ENCODE measurements at regions not wholly inside any gene's neighbourhood (a gene's known extent, or its start where the extent isn't known, plus 50 kb on each side); places are given as distances from the start of the nearest gene placed in this dataset.
A peak's percentile ranks its signal among the peaks of the same experiment; 100 is the strongest.
"Not testable (repeated sequence)": the region's sequence is repeated elsewhere in the genome, so short reads cannot be mapped to it uniquely, and the experiment has no call there.

DNA sequence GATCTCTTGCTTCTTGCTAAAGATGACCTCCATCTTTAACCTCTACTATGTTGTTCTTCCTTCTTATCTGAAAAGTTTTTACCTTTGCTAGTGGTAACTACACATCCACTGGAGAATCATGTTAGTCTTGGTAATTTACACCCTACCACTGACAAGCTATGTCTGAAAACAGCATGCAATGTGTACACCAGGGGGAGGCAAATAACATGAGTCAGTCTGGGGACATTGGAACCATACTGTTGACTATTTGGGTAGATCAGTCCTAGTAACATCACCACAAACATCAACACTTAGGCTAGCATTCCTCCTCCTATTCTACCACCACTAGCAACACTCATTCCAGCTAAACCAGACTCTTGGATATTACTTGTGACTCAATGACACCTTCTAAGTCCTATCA, 549.0 kb downstream of the KCNT2 start:
- no peak overlapping the region for H3K27ac ChIP-seq (ENCODE audit: insufficient read depth, low read length, poor library complexity, severe bottlenecking)
- no peaks in the 10 kb centered on the region for H3K27me3 Mint-ChIP-seq
- H3K4me1 Mint-ChIP-seq, result no peaks in the 10 kb centered on the region
- H3K27ac Mint-ChIP-seq, result no peak overlapping the region
- H3K4me3 Mint-ChIP-seq, result no peak overlapping the region
- H3K27me3 ChIP-seq (ENCODE audit: control insufficient read depth, insufficient read depth, low read length), result no peaks in the 10 kb centered on the region
- peaks cover 0 to 3% of the 10 kb centered on the region in 2 experiments for H3K9me3 ChIP-seq (ENCODE audit: control insufficient read depth in 2 of 2, low read length in 2 of 2)
- DNase-seq, result no peak
- no peaks in the 10 kb centered on the region for H3K36me3 ChIP-seq (ENCODE audit: control insufficient read depth, insufficient read depth, low read length)
- no peaks in the 10 kb centered on the region for H3K36me3 Mint-ChIP-seq
- H3K4me1 ChIP-seq (ENCODE audit: control insufficient read depth, insufficient read depth, low read length, poor library complexity, severe bottlenecking), result no peaks in the 10 kb centered on the region
- no peak for ATAC-seq (ENCODE audit: low read depth in 2 of 2)
- H3K4me3 ChIP-seq (ENCODE audit: low read depth, low read length), result no peak overlapping the region
- H3K9me3 Mint-ChIP-seq, result peaks cover 0 to 13% (median 6%) of the 10 kb centered on the region in 7 donors

DNA sequence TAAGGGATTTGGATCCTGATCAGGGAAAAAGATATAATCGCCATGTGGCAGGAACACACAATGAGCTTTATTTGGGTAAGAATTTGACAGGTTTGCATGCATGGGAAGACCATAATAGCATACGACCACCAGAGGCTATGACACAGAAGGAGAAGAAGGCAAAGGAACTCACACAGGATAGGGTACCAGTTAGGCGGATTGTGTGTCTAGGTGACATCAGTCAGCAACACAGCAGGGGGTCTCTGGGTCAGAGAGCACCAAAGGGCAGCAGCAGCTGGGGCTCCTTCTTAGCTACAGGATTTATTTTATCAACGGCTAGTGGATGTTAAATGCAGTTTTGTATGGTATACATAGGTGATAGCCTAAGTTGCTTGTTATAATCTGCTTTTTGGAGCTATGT, 551.3 kb downstream of the KCNT2 start:
- Mint-ChIP-seq H3K9me3 (peaks cover 0 to 13% (median 5%) of the 10 kb centered on the region in 7 donors), H3K36me3 (no peaks in the 10 kb centered on the region), H3K27me3 (no peaks in the 10 kb centered on the region), H3K4me3 (no peak overlapping the region), H3K27ac (no peak overlapping the region), H3K4me1 (no peaks in the 10 kb centered on the region)
- Histone ChIP-seq H3K27me3 (ENCODE audit: control insufficient read depth, insufficient read depth, low read length) (no peaks in the 10 kb centered on the region), H3K4me3 (ENCODE audit: low read depth, low read length) (no peak overlapping the region), H3K9me3 (ENCODE audit: control insufficient read depth in 2 of 2, low read length in 2 of 2) (peaks cover 0 to 3% of the 10 kb centered on the region in 2 experiments), H3K36me3 (ENCODE audit: control insufficient read depth, insufficient read depth, low read length) (no peaks in the 10 kb centered on the region), H3K27ac (ENCODE audit: insufficient read depth, low read length, poor library complexity, severe bottlenecking) (no peak overlapping the region), H3K4me1 (ENCODE audit: control insufficient read depth, insufficient read depth, low read length, poor library complexity, severe bottlenecking) (no peaks in the 10 kb centered on the region)
- DNase-seq (no peak), ATAC-seq (ENCODE audit: low read depth in 2 of 2) (no peak)

DNA sequence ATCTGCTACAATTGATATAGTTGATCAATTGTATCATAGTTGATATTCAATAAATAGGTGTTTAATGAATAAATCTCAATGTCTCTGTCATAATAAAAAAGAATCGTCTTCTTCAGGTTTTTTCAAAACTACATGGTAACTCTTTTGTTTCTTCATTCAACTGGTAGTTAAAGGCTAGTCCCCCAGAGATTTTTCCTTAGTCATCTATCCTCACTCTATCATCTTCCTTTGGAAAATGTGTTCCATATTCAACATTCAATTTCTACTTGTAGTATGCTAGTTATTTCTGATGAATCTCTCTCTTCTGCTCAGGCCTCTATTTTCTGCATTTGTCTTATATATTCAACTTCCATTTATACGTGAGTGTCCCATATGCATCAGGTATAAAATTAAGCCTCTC, 558.8 kb downstream of the KCNT2 start:
- ATAC-seq (ENCODE audit: low read depth in 2 of 2) (no peak), DNase-seq (no peak)
- H3K9me3 Mint-ChIP-seq, result peaks cover 0 to 10% (median 0%) of the 10 kb centered on the region in 7 donors
- no peaks in the 10 kb centered on the region for H3K4me1 ChIP-seq (ENCODE audit: control insufficient read depth, insufficient read depth, low read length, poor library complexity, severe bottlenecking)
- H3K27me3 Mint-ChIP-seq, result no peaks in the 10 kb centered on the region
- no peak overlapping the region for H3K27ac Mint-ChIP-seq
- H3K4me1 Mint-ChIP-seq, result no peaks in the 10 kb centered on the region
- H3K36me3 ChIP-seq (ENCODE audit: control insufficient read depth, insufficient read depth, low read length), result no peaks in the 10 kb centered on the region
- no peak overlapping the region for H3K4me3 Mint-ChIP-seq
- no peaks in the 10 kb centered on the region for H3K9me3 ChIP-seq (ENCODE audit: control insufficient read depth in 2 of 2, low read length in 2 of 2)
- H3K27ac ChIP-seq (ENCODE audit: insufficient read depth, low read length, poor library complexity, severe bottlenecking), result no peak overlapping the region
- no peaks in the 10 kb centered on the region for H3K36me3 Mint-ChIP-seq
- no peak overlapping the region for H3K4me3 ChIP-seq (ENCODE audit: low read depth, low read length)
- no peaks in the 10 kb centered on the region for H3K27me3 ChIP-seq (ENCODE audit: control insufficient read depth, insufficient read depth, low read length)

DNA sequence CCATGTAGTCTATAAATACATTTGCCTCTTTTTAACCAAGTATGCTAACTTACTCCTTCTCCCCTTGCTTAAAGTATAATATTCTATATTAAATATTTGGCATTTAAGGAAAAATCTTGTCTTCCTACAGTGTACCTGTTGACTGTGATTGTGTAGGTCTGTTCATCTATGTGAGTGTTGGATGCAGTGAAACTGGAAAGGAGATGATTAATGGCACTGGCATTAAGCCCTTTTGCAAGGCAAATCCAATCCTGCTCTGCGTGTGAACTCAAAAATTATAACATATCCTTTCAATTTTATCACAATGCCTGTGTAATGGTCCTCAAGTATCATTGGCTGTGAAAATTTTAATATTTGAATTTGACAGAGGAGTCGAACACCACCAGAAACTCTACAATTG, 565.0 kb downstream of the KCNT2 start:
- Histone ChIP-seq H3K4me3 (ENCODE audit: low read depth, low read length) (no peak overlapping the region), H3K36me3 (ENCODE audit: control insufficient read depth, insufficient read depth, low read length) (no peaks in the 10 kb centered on the region), H3K27me3 (ENCODE audit: control insufficient read depth, insufficient read depth, low read length) (no peaks in the 10 kb centered on the region), H3K27ac (ENCODE audit: insufficient read depth, low read length, poor library complexity, severe bottlenecking) (no peak overlapping the region), H3K9me3 (ENCODE audit: control insufficient read depth in 2 of 2, low read length in 2 of 2) (peaks cover 0 to 2% of the 10 kb centered on the region in 2 experiments), H3K4me1 (ENCODE audit: control insufficient read depth, insufficient read depth, low read length, poor library complexity, severe bottlenecking) (no peaks in the 10 kb centered on the region)
- DNase-seq, result no peak
- no peaks in the 10 kb centered on the region for H3K27me3 Mint-ChIP-seq
- ATAC-seq (ENCODE audit: low read depth in 2 of 2), result no peak
- no peaks in the 10 kb centered on the region for H3K4me1 Mint-ChIP-seq
- H3K36me3 Mint-ChIP-seq, result no peaks in the 10 kb centered on the region
- H3K27ac Mint-ChIP-seq, result no peak overlapping the region
- no peak overlapping the region for H3K4me3 Mint-ChIP-seq
- peaks cover 1 to 23% (median 6%) of the 10 kb centered on the region in 7 donors for H3K9me3 Mint-ChIP-seq

DNA sequence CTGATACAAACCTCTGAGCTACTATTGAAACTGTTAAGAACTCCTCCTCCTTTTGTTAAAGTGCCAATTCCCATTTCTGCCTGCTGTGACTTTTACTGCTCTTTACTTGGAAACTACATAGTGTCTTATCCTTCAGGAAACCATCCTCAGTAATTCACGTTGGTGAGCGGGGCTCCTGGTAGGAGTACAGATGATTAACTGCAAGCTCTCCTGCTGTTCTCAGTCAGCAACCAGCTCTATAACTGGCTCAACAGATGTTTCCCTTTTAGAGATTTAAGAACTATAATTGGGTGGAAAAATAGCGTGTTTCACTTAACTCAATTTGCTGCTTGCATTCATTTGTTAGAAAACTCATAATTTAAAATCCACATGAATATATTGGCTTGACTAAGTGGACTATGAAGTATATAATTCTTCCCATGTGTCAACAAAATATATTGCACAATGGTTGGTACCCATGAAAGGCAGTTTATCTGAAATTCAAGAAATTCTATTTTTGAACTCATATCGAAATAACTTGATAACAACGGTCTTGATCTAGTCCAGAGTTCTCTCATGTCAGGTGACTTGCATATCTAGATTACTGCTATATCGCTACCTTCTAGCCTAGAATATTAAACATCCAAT, 574.0 kb downstream of the KCNT2 start:
- no peak overlapping the region for H3K4me3 Mint-ChIP-seq
- Histone ChIP-seq H3K4me1 (ENCODE audit: control insufficient read depth, insufficient read depth, low read length, poor library complexity, severe bottlenecking) (no peaks in the 10 kb centered on the region), H3K27ac (ENCODE audit: insufficient read depth, low read length, poor library complexity, severe bottlenecking) (no peak overlapping the region), H3K9me3 (ENCODE audit: control insufficient read depth in 2 of 2, low read length in 2 of 2) (no peaks in the 10 kb centered on the region), H3K36me3 (ENCODE audit: control insufficient read depth, insufficient read depth, low read length) (no peaks in the 10 kb centered on the region), H3K4me3 (ENCODE audit: low read depth, low read length) (no peak overlapping the region), H3K27me3 (ENCODE audit: control insufficient read depth, insufficient read depth, low read length) (no peaks in the 10 kb centered on the region)
- H3K4me1 Mint-ChIP-seq, result no peaks in the 10 kb centered on the region
- H3K27ac Mint-ChIP-seq, result no peak overlapping the region
- DNase-seq (no peak), ATAC-seq (ENCODE audit: low read depth in 2 of 2) (no peak)
- H3K9me3 Mint-ChIP-seq, result peaks cover 0 to 9% (median 6%) of the 10 kb centered on the region in 7 donors
- no peaks in the 10 kb centered on the region for H3K36me3 Mint-ChIP-seq
- no peaks in the 10 kb centered on the region for H3K27me3 Mint-ChIP-seq

DNA sequence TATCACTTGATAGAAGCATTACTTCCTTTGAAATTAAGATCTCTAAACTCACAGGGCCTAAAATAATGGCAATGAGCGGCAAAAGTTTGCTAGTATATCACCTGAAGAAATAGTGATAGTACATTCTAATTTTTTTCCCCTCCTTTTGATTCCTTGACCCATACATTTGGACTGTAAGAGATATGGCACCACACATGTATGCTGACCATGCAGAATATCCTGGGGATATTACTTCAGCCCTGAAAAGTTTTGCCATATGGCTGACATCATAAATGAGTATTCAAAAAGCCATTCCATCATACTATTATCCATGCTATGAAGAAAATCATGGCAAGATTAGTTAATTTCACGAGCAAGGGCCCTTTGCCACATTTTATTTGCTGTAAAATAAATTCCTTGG, 576.9 kb downstream of the KCNT2 start:
- not testable (repeated sequence) for H3K4me3 ChIP-seq (ENCODE audit: low read depth, low read length); H3K27ac Mint-ChIP-seq; H3K9me3 ChIP-seq (ENCODE audit: control insufficient read depth in 2 of 2, low read length in 2 of 2); H3K4me3 Mint-ChIP-seq; H3K36me3 Mint-ChIP-seq; ATAC-seq (ENCODE audit: low read depth in 2 of 2); H3K36me3 ChIP-seq (ENCODE audit: control insufficient read depth, insufficient read depth, low read length); H3K9me3 Mint-ChIP-seq; H3K27me3 Mint-ChIP-seq; H3K27ac ChIP-seq (ENCODE audit: insufficient read depth, low read length, poor library complexity, severe bottlenecking); H3K4me1 Mint-ChIP-seq; H3K27me3 ChIP-seq (ENCODE audit: control insufficient read depth, insufficient read depth, low read length); DNase-seq; H3K4me1 ChIP-seq (ENCODE audit: control insufficient read depth, insufficient read depth, low read length, poor library complexity, severe bottlenecking)

DNA sequence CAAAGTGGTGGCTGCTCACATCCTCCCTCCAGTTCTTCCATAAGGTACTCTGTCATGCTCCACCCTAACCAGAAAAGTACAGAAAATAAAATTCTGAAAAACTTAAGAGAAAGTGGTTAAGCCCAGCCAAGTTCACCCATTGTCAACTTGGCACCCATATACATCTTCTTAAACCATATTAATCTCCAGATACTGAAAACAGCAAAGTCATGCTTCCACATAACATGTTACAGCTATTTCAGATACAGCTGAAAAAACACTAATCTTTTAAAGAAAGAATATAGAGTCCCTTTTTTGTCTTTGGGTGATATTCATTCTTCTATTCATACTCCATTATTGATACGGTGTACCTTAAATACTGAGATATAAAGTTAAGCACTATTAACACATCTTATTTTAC, 577.8 kb downstream of the KCNT2 start:
- Histone ChIP-seq H3K4me3 (ENCODE audit: low read depth, low read length) (no peak overlapping the region), H3K9me3 (ENCODE audit: control insufficient read depth in 2 of 2, low read length in 2 of 2) (no peaks in the 10 kb centered on the region), H3K36me3 (ENCODE audit: control insufficient read depth, insufficient read depth, low read length) (no peaks in the 10 kb centered on the region), H3K4me1 (ENCODE audit: control insufficient read depth, insufficient read depth, low read length, poor library complexity, severe bottlenecking) (no peaks in the 10 kb centered on the region), H3K27ac (ENCODE audit: insufficient read depth, low read length, poor library complexity, severe bottlenecking) (no peak overlapping the region), H3K27me3 (ENCODE audit: control insufficient read depth, insufficient read depth, low read length) (no peaks in the 10 kb centered on the region)
- no peak overlapping the region for H3K4me3 Mint-ChIP-seq
- H3K36me3 Mint-ChIP-seq, result no peaks in the 10 kb centered on the region
- no peaks in the 10 kb centered on the region for H3K27me3 Mint-ChIP-seq
- no peaks in the 10 kb centered on the region for H3K4me1 Mint-ChIP-seq
- no peak for ATAC-seq (ENCODE audit: low read depth in 2 of 2)
- no peak for DNase-seq
- peaks cover 0 to 4% (median 0%) of the 10 kb centered on the region in 7 donors for H3K9me3 Mint-ChIP-seq
- no peak overlapping the region for H3K27ac Mint-ChIP-seq

DNA sequence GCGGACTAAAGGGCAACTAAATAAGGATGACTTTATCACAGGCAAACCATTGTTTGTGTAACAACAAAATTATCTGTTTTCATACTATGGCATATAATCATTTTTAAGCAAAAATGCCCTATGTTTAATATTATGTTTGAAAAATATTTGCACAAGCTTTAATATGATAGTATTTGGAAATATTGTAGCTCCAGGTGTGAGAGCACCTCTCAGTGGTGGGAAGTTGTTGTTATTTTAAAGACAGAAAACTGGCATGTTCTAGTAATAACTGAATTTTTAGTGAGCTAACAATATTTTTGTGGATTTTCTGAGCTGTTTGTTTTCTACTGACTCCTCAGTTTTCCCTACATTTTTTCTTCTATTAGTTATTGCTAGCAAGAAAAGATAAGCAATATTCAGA, 578.8 kb downstream of the KCNT2 start:
- Histone ChIP-seq H3K9me3 (ENCODE audit: control insufficient read depth in 2 of 2, low read length in 2 of 2) (no peaks in the 10 kb centered on the region), H3K4me3 (ENCODE audit: low read depth, low read length) (no peak overlapping the region), H3K27ac (ENCODE audit: insufficient read depth, low read length, poor library complexity, severe bottlenecking) (no peak overlapping the region), H3K4me1 (ENCODE audit: control insufficient read depth, insufficient read depth, low read length, poor library complexity, severe bottlenecking) (no peaks in the 10 kb centered on the region), H3K36me3 (ENCODE audit: control insufficient read depth, insufficient read depth, low read length) (no peaks in the 10 kb centered on the region), H3K27me3 (ENCODE audit: control insufficient read depth, insufficient read depth, low read length) (no peaks in the 10 kb centered on the region)
- H3K9me3 Mint-ChIP-seq, result peaks cover 0 to 4% (median 0%) of the 10 kb centered on the region in 7 donors
- H3K27me3 Mint-ChIP-seq, result no peaks in the 10 kb centered on the region
- ATAC-seq (ENCODE audit: low read depth in 2 of 2), result no peak
- H3K4me1 Mint-ChIP-seq, result no peaks in the 10 kb centered on the region
- no peaks in the 10 kb centered on the region for H3K36me3 Mint-ChIP-seq
- DNase-seq, result no peak
- H3K27ac Mint-ChIP-seq, result peak overlapping the region in 1 of 3 donors; percentile 5
- no peak overlapping the region for H3K4me3 Mint-ChIP-seq

Measured in CD4-positive, CD25-positive, alpha-beta regulatory T cell (primary cell).